T-helper 22 cell (primary cell): ENCODE measurements at regions not wholly inside any gene's neighbourhood (a gene's known extent, or its start where the extent isn't known, plus 50 kb on each side); places are given as distances from the start of the nearest gene placed in this dataset.

Source experiments
- DNase-seq: peaks from one replicate; pipeline ENCODE4 v3.0.0-alpha.2; 2020; ENCODE audit warnings: low read depth

DNA sequence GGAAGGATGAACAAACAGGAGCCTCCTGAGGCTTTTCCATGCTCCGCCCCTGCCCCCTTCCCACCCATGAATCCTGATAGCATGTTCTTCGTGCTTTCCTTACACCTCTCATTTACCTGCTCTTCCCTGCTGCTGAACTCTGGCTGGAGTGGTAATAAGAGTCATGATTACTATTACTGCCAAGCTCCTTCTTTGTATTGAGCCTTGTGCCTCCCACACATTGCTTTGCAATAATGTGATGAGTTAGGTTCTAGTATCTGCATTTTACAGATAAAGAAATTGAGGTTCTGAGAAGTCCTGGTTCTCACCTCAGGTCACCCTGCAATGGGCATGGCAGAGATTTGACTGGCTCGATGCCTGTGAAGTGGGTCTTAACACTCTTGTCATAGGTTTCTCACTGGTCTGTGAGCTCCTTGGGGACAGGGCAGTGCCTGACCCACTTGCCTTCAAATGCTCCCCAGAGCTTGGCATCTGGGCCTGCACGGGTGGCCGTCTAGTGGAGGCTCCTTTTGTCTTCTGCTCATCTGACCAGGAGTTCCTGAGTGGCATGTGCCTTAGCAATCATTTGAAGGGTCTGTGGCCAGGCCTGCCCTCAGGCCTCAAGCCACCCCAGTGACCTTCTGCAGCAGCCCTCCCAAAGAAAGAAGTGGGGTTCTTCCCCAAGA lies 309.2 kb upstream of the ZMIZ1 start:
- no peak for DNase-seq

- no peak for DNase-seq
Measured at GRCh38 chr10:78760463-78761310, 308.1 kb upstream of the ZMIZ1 start.

DNA sequence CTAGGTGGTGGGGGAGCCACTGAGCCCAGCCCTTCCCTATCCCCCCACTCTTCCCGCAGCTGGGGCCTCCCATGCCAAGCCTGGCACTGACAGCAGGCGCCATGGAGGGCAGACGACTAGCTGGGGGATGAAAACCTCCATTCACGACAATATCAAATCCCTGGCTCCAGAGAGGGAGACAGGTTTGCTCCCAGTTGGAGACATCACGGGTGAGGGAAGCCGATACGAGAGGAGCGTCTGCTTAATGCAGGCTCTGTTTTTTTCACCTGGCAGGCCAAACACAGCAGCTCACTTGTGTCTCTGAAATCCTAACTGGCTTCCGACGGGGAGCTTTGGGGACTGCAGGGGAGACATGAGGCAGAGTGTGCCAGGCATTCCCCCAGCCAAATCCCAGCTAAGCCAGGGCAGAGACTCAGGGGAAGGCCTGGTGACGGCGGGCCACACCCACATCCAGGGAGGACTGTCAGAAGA lies 307.4 kb upstream of the ZMIZ1 start:
- no peak for DNase-seq

- no peak for DNase-seq
Measured at GRCh38 chr10:78762086-78762630, 306.6 kb upstream of the ZMIZ1 start.

GRCh38 chr10:78763234-78763633 lies 305.5 kb upstream of the ZMIZ1 start:
- no peak for DNase-seq

DNA sequence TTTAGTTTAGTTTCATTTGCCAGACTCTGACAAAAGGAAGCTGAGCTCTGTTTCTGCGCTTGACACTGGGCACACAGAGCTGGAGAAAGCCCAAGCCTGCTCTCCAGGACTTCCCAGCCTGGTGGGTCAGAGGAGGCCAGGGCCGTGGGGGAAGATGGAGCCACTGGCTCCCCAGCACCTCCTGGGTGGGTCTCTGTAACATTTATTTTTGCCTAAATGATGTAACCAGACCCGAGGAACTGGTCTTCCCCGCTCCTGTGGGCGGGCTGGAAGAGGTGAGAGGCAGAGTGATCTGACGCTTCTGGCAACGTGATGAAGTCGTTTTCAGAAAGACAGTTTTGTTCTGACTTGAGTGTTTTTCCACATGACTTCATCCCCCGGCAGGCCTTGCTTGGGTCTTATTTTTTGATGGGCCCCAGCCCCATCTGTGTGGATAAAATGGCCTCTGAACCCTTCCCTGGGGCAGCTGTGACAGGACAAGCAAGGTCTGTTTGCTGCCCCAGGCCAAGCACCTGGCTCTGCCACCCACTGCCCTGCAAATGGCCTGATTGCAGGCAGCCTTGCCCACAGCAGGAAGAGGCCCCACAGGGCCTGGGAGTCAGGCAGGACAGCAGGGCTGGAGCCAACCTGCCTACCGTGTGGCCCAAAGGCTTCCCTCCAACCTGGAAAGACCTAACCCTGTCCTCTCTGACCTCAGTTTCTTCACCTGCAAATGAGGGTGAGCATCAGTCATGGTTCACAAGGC lies 304.9 kb upstream of the ZMIZ1 start:
- DNase-seq, result no peak

GRCh38 chr10:78764436-78764835 lies 304.3 kb upstream of the ZMIZ1 start:
- DNase-seq, result no peak

DNA sequence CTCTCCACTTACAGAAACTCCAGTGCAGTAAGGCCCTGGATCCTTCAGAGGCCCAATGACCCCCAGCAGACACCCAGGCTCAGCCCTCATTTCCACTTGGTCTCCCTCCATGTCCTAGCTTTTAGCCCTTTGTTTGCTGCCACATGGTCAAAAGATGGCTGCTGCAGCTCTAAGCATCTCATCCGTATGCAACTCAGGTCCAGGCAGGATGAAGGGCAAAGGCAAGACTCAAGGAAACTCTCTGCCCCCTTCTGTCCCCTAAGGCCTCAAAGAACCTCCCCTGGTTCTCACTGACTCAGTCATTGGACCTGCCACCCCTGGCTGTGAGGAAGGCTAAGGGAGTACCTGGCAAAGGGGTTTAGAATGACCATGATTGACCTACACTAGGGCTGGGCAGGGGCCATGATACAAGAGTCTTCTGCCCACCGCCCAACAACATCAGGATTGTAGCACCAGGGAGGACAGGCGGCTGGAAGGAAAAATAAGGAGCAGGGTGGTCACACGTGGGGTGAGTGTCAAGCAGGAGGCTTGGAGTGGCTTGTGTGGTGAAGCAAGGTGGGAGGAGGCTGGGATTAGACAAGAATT lies 303.8 kb upstream of the ZMIZ1 start:
- no peak for DNase-seq

GRCh38 chr10:78765726-78766335 lies 302.9 kb upstream of the ZMIZ1 start:
- no peak for DNase-seq

- DNase-seq, result no peak
Measured at GRCh38 chr10:78766603-78767002, 302.2 kb upstream of the ZMIZ1 start.

- DNase-seq, result no peak
Measured at GRCh38 chr10:78768041-78768835, 300.5 kb upstream of the ZMIZ1 start.

- DNase-seq, result no peak
Measured at GRCh38 chr10:78768876-78769275, 299.9 kb upstream of the ZMIZ1 start.

- no peak for DNase-seq
Measured at GRCh38 chr10:78769526-78769925, 299.2 kb upstream of the ZMIZ1 start.

DNA sequence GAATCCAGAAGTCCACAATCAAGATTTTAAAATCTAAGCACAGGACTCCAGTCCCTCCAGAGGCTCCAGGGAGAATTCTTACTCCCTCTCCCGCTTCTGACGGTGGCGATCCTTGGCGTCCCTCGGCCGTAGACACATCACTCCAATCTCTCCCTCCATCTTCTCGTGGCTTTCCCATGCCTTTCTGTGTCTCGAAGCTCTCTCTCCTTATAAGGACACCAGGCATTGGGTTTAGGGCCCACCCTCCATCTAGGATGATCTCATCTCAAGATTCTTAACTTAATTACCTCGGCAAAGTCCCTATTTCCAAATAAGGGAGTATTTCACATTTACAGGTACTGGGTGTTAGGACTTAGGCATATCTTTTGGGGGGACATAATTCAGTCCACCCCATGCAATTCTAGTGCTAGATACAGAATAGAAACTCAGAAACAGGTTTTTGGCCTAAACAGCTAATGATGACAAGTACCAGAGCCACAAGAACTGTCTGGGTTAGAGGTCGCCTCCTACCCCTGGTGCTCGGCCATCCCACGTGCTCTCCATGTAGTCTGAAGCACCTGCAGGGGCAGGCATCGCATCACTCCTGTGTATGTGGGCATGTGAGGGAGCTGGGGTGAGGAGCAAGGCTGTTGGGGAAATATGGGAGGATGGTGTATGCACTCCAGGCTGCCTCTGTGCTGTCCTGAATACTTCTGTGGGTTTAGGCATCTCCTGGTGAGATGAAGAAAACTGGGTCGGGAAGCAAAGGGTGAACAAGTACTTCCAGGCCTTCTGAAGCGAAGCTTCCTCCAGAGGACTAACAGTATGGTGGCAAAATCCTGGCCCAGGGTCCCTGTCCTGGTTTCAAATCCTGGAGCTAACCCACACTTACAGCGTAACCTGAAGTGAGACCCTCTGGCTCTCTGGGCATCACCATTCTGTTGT lies 298.3 kb upstream of the ZMIZ1 start:
- no peak for DNase-seq

- DNase-seq, result no peak
Measured at GRCh38 chr10:78771260-78771659, 297.5 kb upstream of the ZMIZ1 start.

GRCh38 chr10:78771808-78772455 lies 296.8 kb upstream of the ZMIZ1 start:
- DNase-seq, result no peak

DNA sequence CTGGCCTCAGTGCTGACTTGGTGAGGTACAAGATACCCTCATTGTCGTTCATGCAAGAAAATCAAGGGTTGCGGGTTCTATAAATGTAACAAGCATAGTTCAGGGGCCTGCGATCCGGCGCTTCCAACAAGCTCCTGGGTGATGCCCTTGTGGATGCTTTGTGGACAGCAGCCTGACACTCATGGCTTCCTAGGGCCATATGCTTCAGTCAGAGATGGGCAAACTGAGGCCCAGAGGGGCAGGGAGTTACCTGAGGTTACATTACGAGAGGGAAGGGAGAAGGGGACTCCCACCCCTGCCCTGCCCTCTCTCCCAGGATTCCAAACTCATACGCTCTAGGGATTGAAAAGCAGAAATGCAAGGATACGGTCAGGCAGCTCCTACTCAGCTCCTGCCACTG lies 296.3 kb upstream of the ZMIZ1 start:
- no peak for DNase-seq

DNA sequence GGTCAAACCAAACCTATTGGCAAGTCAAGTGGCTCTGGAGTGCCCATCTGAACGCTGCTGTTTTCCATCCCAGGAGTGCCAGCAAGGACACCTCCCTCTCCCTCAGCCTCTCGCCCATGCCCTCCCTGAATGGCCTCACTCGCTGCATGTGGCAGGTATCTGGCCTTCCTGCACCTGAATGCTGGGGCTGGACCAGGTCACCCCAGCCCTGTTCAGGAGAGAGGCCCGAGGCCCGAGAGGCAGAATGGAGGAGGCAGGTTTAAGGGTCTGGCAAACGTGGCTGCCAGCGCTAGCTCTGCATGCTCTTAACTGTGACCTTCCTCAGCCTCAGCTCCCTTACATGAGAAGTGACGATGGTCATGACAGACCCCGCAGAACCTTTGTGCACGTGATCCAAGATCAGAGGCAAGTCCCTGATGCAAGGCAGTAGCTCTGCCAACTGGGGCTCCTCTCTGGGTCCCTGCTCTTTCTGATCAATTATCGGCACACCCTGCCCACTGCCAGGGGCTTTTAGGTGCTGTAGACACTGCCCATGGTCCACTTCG lies 295.7 kb upstream of the ZMIZ1 start:
- no peak for DNase-seq

- DNase-seq, result no peak
Measured at GRCh38 chr10:78774614-78774998, 294.2 kb upstream of the ZMIZ1 start.
